ENCODE measurements at regions not wholly inside any gene's neighbourhood (a gene's known extent, or its start where the extent isn't known, plus 50 kb on each side); places are given as distances from the start of the nearest gene placed in this dataset.
A peak's percentile ranks its signal among the peaks of the same experiment; 100 is the strongest.

DNA sequence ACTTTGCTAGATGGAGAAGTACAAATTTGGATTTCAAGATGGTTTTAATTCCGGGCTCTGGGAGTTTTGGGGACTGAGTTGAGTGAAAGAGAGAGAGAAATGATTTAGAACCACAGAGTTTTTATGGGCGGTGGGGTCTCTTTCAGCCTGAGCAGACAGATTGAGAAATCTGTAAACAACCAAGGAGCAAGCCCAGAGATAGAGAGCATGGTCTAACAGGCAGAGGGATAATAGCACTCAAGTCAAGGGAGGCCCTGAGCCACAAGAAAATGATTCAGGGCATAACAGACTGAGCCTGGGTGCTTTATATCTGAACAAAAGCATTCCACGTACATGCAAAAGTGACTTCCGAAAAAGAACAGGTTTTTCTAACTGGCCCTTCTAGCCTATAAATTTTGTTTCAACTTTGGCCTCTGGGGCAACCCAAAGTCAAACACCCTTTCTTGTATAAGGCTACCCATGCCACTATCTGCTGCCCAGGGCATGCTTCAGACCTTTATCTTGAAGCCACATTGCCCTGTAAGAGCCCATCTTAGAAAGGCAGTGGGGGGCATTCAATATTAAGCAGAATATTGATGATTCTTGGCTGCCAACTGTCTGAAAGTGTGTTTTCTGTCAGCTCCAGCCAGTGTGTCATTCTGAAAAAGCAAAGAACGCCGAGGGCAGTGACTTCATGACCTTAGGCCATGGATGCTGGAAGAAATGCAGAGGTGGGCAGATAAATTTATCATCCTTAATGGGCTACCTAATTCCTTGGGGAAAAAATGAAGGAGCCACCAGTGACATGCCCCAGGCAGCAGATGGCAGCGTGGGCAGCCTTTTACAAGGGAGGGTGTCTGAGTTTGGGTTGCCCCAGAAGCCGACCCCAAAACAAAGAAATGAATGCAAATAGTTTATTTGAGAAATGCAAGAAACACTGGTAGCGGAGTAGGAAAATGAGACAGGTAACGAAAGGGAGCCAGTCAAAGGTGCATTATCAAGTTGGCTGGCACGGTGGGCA, 637.6 kb downstream of the MID1IP1 start:
- no peaks in the 10 kb centered on the region for H3K27me3 ChIP-seq
- DNase-seq = no peak
- no peaks in the 10 kb centered on the region for H3K9me3 ChIP-seq
- H3K4me3 ChIP-seq = no peak overlapping the region
- H3K36me3 ChIP-seq = no peaks in the 10 kb centered on the region

DNA sequence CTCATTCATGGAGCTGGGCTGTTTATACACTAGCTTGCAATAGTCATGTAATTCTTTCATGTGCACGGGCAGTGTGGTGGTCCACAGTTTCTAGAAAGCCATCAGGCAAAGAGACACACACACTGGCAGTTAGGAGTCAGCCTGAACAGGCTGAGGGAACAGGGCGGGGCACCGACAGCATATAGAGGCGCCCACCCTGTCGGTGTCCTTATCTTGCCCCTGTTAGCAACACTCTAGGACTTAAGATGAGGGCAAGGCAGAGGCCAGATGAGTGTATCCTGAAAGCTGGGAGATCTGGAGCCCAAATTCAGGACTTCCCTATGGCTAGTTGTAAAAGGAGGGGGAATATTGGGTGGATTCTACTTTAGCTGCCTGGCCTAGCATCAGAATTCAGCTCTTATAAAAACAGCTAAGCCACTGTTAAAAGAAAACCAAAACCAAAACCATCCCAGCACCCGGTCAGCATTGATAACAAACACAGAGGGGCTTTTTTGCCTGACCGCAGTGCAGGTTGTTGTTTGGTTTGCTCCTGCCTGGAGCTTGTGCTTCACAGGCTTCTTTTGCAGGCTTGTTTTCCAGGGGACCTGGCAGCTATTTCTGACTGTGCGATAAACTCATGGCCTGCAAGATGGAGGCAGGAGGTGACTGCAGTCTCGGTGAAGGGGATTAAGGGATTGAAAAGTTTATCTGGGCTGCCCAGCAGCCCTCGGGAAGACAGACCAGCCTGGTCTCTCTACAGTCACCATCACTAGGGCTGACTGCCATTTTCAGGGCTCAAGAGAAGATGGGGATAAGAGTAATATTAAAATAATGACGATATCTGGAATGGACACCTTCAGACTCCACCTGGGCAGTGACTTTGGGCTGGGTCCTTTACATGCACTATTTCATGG, 638.9 kb downstream of the MID1IP1 start:
- DNase-seq = no peak
- Histone ChIP-seq H3K4me3 (no peak overlapping the region), H3K9me3 (no peaks in the 10 kb centered on the region), H3K36me3 (no peaks in the 10 kb centered on the region), H3K27me3 (no peaks in the 10 kb centered on the region)

DNA sequence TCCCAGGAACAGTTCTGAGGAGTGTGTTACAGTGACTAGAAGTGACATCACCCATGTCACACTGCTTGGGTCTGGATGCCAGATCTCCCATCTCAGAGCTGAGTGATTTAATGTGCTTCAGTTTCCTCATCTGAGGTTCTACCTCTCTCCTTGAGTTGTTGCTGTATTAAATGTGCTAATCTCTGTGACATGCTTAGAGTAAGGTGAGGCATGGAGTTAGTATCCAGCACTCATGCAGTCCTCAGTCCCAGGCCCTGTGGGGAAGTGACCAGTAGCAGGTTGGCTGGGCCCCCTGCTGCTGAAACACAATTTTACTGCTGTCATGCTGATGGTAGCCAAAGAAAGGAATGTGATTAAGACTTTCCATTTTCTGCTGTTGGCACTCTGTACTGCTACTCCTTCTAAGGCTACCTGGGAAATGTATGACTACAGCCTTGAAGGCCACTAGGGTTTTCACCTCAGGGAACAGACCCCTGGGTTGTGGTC, 639.6 kb downstream of the MID1IP1 start:
- no peaks in the 10 kb centered on the region for H3K9me3 ChIP-seq
- DNase-seq = no peak
- no peaks in the 10 kb centered on the region for H3K36me3 ChIP-seq
- no peaks in the 10 kb centered on the region for H3K27me3 ChIP-seq
- H3K4me3 ChIP-seq = no peak overlapping the region

DNA sequence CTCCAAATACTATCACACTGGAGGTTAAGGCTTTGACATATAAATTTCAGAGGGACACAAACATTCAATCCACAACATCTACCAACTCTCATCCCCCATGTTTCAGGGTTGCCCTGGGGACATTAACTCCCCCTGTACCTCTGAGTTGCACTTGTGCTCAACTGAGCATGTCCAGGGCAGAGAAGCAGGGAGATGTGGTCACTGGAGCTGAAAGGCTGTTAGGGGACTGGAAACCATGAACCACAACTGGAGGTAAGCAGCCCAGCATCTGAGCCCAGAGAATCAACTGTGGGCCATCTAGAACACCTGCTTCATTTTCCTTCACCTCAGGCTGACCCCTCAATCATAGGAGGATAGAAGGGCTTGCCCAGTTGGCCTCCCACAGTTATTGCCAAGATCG, 641.1 kb downstream of the MID1IP1 start:
- no peaks in the 10 kb centered on the region for H3K36me3 ChIP-seq
- DNase-seq = no peak
- H3K4me3 ChIP-seq = no peak overlapping the region
- H3K27me3 ChIP-seq = no peaks in the 10 kb centered on the region
- H3K9me3 ChIP-seq = no peaks in the 10 kb centered on the region

DNA sequence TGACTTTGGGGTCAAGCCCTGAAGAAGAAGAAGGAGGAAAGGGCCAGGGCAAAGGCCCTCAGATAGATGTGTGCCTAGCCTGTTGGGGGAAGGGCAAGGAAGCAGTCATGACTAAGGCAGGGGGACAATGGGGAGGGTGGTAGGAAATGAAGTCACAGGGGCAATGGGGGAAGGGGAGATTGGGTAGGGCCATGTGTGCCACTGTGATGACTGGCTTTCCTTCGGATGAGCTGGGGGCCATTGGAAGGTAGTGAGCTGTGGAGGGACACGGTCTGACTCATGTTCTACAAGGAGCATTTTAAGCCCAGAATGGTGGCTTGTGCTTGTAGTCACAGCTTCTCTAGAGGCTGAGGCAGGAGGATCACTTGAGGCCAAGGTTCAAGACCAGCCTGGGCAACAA, 642.0 kb downstream of the MID1IP1 start:
- no peaks in the 10 kb centered on the region for H3K9me3 ChIP-seq
- DNase-seq = no peak
- no peaks in the 10 kb centered on the region for H3K27me3 ChIP-seq
- no peak overlapping the region for H3K4me3 ChIP-seq
- no peaks in the 10 kb centered on the region for H3K36me3 ChIP-seq

DNA sequence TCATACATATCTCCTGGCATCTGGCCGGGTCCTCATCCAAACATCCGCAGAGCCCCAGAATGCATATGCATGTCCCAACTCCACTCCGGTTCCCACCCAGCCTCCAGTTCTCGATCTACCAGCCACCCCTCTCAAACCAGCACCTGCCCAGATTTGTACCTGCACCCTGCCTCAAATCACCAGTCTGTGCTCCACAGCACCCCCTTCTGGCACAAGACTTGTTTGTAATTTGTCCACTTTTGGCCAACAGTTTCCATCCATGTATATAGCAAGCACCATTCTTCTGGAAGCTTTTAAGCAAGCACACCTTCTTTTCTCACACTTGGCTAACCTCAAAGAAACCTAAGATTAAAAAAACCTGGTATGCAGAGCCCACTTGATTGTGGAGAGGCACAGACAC, 644.1 kb downstream of the MID1IP1 start:
- H3K4me3 ChIP-seq = no peak overlapping the region
- no peak for DNase-seq
- H3K9me3 ChIP-seq = no peaks in the 10 kb centered on the region
- H3K36me3 ChIP-seq = no peaks in the 10 kb centered on the region
- H3K27me3 ChIP-seq = no peaks in the 10 kb centered on the region

DNA sequence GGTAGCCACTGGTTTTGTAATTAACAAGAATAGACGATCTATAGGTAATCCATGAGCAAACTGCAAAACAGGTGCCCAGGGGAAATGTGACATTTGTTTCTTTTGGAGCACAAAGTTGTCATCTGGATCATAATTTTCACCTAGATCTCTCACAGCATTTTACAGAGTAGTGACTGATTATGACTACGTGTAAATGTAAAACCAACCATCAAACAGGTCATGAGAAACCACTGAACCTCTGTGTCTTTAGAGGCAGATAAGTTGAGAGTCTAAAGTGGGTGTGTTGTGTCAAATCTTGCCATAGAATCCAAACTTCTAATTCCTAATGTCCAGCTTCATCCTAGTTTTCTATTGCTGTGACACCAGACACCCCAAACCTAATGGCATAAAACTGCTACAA, 648.1 kb downstream of the MID1IP1 start:
- no peaks in the 10 kb centered on the region for H3K36me3 ChIP-seq
- H3K4me3 ChIP-seq = no peak overlapping the region

DNA sequence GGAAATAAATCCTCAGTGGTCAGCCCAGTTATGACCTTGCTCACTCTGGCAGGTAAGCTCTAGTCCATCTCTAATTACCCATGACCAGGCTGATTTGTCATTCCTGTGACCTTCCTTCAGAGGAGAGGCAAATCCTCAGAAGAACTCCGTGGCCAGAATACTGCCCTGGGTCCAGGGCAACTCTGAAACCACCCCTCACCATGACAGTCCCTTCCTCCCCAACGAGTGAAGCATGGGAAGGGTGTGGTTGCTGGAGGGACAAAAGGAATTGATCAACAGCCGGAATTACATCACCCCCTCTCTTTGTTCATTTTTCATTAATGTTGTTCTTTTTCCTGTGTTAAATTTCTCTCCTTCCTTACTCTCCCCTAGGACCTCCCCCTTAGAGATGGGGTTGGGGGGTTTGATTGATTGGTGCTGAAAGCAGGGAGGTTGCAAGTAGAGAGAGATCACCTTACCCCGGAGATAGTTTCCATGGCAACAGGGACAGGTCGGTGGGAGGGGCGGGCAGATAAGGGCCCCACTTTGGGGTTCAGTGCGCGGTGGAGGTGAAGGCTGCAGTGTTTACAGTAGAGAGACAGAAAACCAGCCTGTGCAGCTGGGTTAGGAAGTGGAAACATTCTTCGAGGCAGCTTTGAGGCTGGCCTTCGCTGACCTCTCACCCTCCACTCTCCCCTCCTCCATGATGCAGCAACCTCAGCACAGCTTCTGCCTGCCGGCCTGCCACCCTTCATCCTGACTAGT, 647.4 kb downstream of the BCOR start:
- no peak for DNase-seq
- no peak overlapping the region for H3K4me3 ChIP-seq
- no peaks in the 10 kb centered on the region for H3K27me3 ChIP-seq
- H3K9me3 ChIP-seq = no peaks in the 10 kb centered on the region
- no peaks in the 10 kb centered on the region for H3K36me3 ChIP-seq

More for the DNA sequence above, 648.1 kb downstream of the MID1IP1 start:
- no peak for DNase-seq
- no peaks in the 10 kb centered on the region for H3K27me3 ChIP-seq
- H3K9me3 ChIP-seq = no peaks in the 10 kb centered on the region

DNA sequence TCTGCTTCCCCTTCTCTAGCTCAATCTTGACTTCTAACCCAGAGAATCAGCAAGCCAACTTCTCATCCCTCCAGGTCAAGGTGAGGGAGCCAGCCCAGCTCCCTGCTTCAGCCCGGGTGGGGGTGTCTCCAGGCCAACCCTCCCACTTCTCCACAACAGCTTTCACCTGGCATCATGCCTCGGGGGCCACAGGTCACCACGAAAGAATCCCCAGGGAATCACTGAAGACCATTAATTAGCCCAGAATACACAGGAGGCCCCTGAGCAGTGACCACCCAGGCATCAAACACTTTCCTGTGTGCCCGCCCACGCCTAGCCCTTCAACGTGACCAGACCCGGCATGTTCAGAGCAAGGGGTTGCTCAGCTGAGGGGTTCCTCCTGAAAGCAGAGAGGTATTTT, 646.7 kb downstream of the BCOR start:
- no peak for DNase-seq
- Histone ChIP-seq H3K27me3 (no peaks in the 10 kb centered on the region), H3K36me3 (no peaks in the 10 kb centered on the region), H3K4me3 (no peak overlapping the region), H3K9me3 (no peaks in the 10 kb centered on the region)

DNA sequence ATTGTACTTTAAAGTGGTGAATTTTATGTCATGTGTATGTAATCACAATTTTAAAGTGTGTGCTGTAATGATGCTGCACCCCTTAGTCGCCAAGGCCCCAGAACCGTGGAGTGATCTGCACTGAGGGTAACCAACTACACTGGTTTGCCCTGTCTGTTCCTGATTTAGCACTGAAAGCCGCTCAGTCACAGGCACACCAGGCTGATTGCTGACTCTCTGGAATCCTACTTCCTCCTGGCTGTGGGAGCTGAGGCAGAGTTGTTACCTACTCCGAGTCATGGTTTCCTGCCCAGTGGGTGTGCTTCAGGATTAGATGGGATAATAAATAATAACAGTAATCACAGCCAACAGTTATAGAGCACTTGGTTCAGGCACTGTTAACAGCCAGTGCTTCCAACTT, 645.4 kb downstream of the BCOR start:
- no peak overlapping the region for H3K4me3 ChIP-seq
- H3K36me3 ChIP-seq = no peaks in the 10 kb centered on the region
- no peaks in the 10 kb centered on the region for H3K9me3 ChIP-seq
- no peaks in the 10 kb centered on the region for H3K27me3 ChIP-seq
- peak; percentile 38 for DNase-seq

DNA sequence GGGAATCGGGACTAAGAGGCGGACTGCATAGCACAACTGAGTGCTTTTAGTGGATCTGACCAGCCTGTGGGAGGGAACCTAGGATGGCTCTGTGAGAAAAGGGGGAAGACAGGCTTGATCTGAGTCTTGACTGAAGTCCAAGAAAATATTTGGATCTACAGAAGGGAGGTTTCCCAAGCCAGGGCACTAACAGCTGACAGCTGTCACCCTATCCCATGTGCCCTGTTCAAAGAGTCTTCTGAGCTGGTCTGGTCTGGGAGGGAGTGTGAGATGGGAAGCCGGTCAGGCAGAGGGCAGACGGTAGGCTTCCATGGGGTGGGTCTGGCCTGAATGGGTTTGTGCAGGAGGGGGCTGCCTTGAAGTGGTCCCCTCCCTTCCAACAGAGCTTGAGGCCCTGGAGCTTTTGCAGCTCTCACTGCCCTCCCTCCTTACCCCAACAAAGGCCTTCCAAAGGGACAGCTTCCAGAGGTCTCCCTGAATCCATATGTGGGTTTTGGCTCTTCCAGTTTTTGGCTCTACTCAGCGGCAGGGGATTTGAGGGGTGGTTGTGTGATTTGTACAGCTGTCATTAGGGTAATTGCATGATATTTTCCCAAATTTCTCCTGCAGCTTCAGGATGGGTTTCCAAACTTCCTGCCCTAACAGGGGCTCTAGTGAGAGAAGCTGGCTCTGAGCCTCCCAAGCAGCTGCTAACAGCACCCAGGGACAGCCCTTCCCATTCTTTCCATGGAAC, 643.7 kb downstream of the BCOR start:
- Histone ChIP-seq H3K36me3 (no peaks in the 10 kb centered on the region), H3K27me3 (no peaks in the 10 kb centered on the region), H3K4me3 (no peak overlapping the region), H3K9me3 (no peaks in the 10 kb centered on the region)
- no peak for DNase-seq

DNA sequence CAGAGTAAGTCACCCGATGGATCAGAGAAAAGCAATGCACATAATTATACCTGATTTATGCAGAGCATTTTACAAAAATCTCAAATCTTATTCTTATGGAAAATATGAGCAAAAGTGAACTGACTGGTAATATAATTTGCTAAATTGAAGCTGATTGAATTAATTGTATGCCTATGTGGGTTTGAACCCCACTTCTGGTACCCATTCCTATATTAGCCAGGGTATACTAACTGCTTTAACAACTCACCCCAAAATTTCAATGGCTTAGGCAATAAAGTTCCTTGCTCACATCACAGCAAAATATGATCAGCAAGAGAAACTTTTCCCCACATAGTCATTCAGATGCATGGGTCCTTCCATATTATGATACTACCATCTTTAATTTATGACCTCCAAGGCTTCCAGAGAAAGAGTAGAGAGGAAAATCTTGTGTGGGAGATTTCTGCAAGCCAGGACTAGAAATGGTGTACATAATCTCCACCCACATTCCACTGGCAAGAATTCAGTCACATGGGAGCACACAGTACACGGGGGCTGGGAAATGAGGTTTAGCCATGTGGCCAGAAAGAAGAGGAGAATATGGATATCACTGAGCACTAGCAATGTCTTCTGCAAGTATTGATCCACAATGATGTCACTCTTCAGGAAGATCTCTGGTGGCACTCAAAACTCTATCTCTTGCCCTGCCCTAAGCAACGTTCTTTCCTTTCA, 640.7 kb downstream of the BCOR start:
- no peak for DNase-seq
- no peaks in the 10 kb centered on the region for H3K36me3 ChIP-seq
- no peak overlapping the region for H3K4me3 ChIP-seq

DNA sequence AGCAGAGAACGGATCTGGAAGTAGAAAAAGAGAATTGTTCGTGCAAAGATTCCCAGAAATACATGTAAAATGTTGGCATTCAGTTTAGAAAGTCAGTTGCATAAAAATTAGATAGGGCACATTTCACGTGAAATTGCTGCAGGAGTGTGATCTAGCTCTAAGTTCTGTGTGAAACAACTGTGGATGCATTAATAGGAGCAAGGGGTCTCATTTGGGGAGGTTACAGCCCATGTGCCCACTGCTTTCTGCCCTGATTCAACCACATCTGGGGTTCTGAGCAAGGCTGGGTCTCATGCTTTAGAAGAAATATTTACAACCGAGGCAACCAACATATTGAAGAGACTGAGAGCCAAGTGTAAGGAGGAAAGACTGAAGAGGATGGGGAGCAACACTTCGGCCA, 639.0 kb downstream of the BCOR start:
- Histone ChIP-seq H3K4me3 (no peak overlapping the region), H3K9me3 (no peaks in the 10 kb centered on the region), H3K36me3 (no peaks in the 10 kb centered on the region), H3K27me3 (no peaks in the 10 kb centered on the region)
- DNase-seq = no peak

More for the DNA sequence above, 640.7 kb downstream of the BCOR start:
- Histone ChIP-seq H3K27me3 (no peaks in the 10 kb centered on the region), H3K9me3 (no peaks in the 10 kb centered on the region)

DNA sequence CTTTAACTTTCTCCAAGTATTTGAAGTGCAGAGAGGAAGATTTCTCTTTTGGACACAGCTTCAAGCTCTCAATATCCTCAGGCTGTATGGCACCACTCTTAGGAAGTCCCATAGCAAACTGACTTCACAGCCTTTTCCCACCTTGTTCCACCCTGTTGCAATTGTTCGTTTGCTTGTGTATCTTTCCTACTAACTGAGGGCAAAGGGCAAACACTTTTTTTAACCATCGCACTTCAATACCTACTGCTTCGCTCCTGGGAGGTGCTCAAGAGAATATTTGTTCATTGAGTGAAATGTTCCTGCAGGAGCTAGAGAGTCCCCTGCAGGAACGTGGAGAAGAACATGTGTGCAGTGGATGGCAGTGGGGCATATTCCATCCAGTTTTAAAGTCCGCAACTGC, 638.6 kb downstream of the BCOR start:
- Histone ChIP-seq H3K9me3 (no peaks in the 10 kb centered on the region), H3K4me3 (no peak overlapping the region), H3K36me3 (no peaks in the 10 kb centered on the region), H3K27me3 (no peaks in the 10 kb centered on the region)
- DNase-seq = no peak

DNA sequence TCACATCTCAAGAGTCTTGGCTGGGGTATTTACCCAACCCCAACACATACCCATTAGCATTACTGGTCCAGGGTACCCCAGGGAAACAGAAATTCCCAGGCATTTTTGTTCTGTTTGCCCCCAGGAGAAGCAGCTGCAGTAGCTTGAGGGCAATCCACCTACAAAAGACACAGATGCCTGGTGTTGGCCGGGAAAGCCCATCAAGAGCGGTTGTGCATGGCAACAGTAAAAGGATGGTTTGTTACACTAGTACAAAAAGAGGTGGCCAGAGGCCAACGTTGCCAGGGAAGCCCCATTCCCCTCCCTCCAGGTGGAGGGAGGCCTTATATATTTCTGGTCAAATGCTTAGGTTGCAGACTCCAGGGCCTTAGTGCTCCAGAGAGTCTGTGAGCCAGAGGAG, 637.8 kb downstream of the BCOR start:
- no peak for DNase-seq
- Histone ChIP-seq H3K27me3 (no peaks in the 10 kb centered on the region), H3K9me3 (no peaks in the 10 kb centered on the region), H3K4me3 (no peak overlapping the region), H3K36me3 (no peaks in the 10 kb centered on the region)

DNA sequence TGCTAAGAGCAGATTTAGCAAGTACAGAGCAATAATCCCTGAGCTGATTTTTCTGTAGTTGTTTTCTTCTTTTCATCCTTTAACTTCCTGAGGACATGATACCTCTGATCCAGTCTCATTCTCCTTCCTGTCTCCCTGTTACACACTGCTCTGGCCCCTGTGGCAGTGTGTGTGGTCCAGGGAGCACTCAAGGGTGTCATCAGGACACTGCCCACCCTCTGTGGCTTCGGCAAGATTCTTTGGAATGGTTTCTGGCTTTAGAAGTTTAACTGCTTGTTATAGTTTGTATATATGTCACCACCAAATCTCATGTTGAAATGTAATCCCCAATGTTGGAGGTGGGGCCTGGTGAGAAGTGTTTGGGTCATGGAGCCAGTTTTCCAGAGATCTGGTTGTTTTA, 637.3 kb downstream of the BCOR start:
- Histone ChIP-seq H3K4me3 (no peak overlapping the region), H3K9me3 (no peaks in the 10 kb centered on the region), H3K36me3 (no peaks in the 10 kb centered on the region), H3K27me3 (no peaks in the 10 kb centered on the region)
- no peak for DNase-seq
